Dedifferentiated amniotic fluid mesenchymal stem cell (primary cell): ENCODE measurements at regions not wholly inside any gene's neighbourhood (a gene's known extent, or its start where the extent isn't known, plus 50 kb on each side); places are given as distances from the start of the nearest gene placed in this dataset.
A peak's percentile ranks its signal among the peaks of the same experiment; 100 is the strongest.
"Not testable (repeated sequence)": the region's sequence is repeated elsewhere in the genome, so short reads cannot be mapped to it uniquely, and the experiment has no call there.

Source experiments
- DNase-seq: peaks from one replicate; pipeline ENCODE4 v3.0.0-alpha.2; 2016; ENCODE audit errors: extremely low spot score

DNA sequence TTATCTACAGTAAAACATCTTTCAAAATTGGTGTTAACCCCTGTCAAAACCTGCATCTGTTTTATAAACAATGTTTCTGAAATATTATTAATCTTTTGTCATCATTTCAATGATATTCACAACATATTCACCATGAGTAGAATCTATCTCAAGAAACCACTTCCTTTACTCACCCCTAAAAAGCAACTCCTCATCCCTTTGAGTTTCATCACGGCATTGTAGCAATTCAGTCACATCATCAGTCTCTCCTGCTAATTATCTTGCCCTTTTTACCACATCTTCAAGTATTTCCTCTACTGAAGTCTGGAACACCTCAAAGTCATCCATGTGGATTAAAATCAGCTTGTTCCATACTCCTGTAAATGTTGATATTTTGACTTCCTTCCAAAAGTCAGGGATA lies 415.3 kb upstream of the TECRL start:
- no peak for DNase-seq

GRCh38 chr4:64822405-64822804 lies 413.2 kb upstream of the TECRL start:
- DNase-seq = no peak

DNA sequence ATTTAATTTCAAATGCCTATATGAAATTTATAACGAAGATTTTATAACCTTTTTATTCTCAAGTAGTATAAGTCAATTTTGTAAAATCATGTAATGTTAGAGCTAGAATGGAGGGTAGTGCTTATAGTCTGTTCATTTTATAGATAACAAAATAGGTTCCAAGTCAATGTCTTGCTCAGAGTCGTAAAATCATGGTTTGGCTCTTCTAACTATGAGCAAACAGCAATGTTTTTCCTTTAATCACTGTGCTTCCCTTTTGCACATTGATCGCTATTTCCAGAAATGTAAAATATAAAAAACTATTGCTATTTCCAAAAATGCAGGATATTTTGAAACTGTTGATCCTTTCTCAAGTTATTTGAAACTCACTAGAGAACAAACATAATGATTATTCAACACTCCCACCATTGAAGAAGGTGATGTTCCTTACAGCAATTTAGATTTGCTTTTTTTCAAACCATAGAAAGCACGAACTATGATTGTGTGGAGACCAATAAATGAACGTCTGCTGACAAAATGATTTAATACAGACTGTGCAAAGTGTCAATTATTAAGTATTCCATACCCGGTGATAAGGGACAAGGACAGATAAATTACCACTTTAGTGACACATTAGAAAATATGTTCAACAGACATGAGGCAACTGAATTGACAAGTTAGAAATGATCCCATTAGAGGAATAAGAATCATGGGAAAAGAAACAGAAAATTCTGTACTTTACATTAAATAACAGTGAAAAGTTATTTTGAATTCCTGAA lies 412.1 kb upstream of the TECRL start:
- no peak for DNase-seq

- no peak for DNase-seq
These were observed 405.4 kb upstream of the TECRL start for GRCh38 chr4:64814616-64815015.

DNA sequence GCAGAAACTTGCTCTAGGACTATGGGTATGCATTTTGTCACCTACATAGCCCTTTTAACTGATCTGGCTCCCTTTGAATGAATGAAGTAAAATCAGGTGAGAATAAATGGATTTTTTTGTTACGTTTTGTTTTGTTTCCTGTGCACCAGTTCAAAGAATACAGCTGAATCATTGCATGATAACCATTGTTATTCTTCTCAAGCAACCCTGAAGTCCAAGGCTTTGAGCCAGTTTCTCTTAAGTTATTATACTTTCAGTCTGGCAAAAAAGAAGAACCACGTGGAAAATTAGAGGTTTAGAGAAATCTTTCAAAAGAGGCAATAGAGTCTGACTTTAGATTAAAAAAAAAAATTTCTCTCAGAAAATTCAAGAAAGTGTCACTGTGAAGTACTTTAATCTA lies 398.6 kb upstream of the TECRL start:
- DNase-seq = no peak

GRCh38 chr4:64799751-64800150 lies 390.5 kb upstream of the TECRL start:
- no peak for DNase-seq

GRCh38 chr4:64798828-64799227 lies 389.6 kb upstream of the TECRL start:
- not testable (repeated sequence) for DNase-seq

DNA sequence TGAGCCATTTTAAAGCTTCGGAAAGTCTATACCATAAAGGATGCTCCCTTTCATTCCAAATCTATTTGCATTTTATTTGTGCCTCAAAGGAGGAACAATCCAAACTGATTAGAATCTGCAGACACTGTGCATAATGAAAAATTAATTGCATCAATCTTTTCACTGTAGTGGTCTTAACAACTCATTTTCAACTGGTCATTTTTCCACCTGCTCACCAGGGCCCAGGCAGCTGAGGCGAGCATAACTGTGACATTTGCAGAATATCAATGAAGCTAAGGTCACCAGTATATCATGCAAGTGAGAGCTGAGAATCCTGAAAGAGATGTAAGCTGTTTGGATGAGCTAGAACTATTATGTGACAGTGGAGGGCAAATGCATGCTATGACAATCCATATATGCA lies 387.3 kb upstream of the TECRL start:
- no peak for DNase-seq

DNA sequence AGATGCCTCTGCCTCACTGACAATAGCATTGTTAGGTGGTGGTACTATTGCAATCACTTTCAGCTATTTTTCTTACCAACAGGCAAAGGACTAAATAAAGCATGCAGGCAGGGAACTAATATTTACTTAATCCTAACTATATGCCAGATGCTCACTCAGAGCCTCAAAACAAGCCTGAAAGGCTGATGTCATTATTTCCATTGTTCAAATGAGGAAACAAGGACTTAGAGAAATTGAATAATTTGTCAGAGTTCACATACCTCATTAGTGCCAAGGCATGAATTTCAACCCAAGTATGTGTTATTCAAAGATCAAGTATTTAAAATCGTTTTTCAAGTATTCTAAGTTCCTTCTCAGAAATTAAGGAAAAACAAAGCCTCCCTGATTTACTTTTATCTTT lies 374.9 kb upstream of the TECRL start:
- DNase-seq = peak; percentile 76

DNA sequence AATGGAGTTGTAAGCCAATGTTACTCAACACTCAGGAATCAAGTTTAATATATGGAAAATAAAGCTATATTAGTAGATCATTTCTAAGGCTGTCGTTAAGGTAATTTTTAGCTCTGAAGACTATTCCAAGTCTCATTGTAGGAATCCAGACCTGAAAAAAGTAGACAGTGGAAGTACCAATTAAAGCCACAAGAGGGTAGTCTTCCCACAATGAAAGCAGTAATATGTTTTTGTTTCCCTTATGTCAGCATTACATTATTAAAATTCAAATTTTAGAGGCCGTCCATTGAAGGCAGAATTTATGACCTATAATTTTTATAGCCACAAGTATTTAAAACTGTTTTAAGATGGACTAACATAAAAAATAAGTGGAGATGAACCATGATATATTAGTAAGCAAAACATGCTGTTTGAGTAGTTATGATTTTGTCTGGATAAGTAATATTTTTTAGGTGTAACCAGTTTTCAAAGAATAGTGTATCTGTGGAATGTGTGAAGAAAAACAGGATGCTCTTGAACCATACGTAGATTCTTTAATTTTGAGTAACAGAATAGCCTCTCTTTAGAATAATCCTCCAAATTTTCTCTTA lies 372.6 kb upstream of the TECRL start:
- peak; percentile 66 for DNase-seq

- no peak for DNase-seq
These were observed 371.4 kb upstream of the TECRL start for GRCh38 chr4:64780664-64781063.

DNA sequence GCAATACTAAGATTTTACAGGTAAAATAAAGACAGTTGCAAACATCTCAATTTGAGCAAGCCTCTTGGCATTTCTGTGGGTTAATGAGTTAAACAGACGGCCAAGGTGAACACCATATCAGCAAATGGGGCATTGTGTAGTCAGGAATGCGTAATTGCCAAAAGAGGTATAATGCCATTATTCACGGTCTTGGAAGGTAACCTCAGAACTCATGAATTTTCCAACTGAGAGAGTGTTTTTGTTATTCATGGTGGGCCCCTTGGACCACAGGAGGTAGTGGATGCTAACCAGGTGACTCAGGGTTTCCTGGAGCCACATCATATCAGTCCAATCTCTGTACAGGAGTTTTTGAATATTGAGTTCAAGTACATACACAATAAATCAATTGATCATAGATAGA lies 368.0 kb upstream of the TECRL start:
- DNase-seq = no peak

GRCh38 chr4:64776820-64777219 lies 367.6 kb upstream of the TECRL start:
- DNase-seq = no peak

GRCh38 chr4:64774626-64775025 lies 365.4 kb upstream of the TECRL start:
- no peak for DNase-seq

GRCh38 chr4:64771149-64771548 lies 361.9 kb upstream of the TECRL start:
- no peak for DNase-seq

DNA sequence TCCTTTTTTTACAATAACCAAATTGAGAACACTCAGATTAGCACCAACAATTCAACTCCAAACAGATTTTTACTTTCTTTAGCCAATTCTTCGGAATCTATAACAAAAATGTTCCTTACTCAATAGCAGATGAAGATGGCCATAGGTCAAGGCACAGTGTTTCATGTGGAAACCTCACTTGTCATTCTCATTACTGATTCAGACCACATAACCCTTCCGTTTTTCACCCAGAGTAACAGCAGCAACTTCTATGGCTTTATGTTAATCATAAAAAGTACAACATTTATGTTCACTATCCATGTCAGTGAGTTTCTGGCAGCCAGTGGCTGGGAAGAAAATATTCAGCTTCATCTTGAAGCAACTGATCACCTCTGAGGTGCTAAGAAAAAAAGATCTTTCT lies 358.3 kb upstream of the TECRL start:
- DNase-seq = no peak

- no peak for DNase-seq
These were observed 357.3 kb upstream of the TECRL start for GRCh38 chr4:64766565-64766964.

DNA sequence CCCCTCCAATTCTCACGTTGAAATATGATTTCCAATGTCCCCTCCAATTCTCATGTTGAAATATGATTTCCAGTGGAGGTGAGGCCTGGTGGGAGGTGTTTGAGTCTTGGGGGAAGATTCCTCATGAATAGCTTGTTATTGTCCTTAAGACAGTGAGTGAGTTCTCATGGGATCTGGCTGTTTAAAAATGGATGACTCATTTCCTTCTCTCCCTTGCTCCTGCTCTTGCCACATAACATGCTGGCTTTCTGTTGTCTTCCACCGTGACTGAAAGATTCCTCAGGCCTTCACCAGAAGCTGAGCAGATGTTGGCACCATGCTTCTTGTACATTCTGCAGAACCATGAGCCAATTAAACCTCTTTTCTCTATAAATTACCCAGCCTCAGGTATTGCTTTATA lies 346.8 kb upstream of the TECRL start:
- no peak for DNase-seq

GRCh38 chr4:64747919-64748715 lies 338.9 kb upstream of the TECRL start:
- no peak for DNase-seq

DNA sequence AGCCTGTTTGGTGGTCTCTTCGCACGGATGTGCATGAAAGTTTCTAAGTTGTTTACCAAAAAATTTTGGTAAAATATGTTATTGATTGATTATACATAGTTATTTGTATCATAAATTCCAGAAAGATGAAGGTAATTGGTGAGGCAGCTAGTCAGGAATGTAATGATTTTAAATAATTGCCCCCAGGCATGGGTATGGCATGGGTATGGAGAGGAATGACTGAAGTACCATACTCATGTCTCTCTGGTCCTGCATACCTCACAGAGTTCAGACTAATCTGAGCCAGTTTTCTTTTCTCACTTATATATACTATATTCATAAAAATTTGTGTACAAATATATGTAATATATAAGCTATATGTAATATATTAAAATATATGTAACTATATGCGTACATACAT lies 329.0 kb upstream of the TECRL start:
- DNase-seq = no peak

DNA sequence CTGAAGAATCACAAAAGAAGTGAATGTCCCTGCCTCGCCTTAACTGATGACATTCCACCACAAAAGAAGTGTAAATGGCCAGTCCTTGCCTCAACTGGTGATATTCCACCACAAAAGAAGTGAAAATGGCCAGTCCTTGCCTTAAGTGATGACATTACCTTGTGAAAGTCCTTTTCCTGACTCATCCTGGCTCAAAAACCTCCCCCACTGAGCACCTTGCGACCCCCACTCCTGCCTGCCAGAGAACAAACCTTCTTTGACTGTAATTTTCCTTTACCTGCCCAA lies 328.5 kb upstream of the TECRL start:
- DNase-seq = not testable (repeated sequence)

GRCh38 chr4:64737026-64737853 lies 328.0 kb upstream of the TECRL start:
- DNase-seq = no peak
